Ishikawa (cell line): ENCODE measurements at regions not wholly inside any gene's neighbourhood (a gene's known extent, or its start where the extent isn't known, plus 50 kb on each side); places are given as distances from the start of the nearest gene placed in this dataset.

ENCODE experiments used
- CREB1 ChIP-seq: IDR thresholded peaks from 2 replicates; pipeline ENCODE4 v1.6.1; 2012; ENCODE audit warnings: low read depth
- EGR1 ChIP-seq: IDR thresholded peaks from 2 replicates; pipeline ENCODE4 v1.6.1; 2012
- EP300 ChIP-seq: IDR thresholded peaks from 2 replicates; pipeline ENCODE4 v1.6.1; 2012; ENCODE audit warnings: borderline replicate concordance
- NFIC ChIP-seq: IDR thresholded peaks from 2 replicates; pipeline ENCODE4 v1.6.1; 2012
- RAD21 ChIP-seq: IDR thresholded peaks from 2 replicates; pipeline ENCODE4 v1.6.1; 2012; ENCODE audit warnings: low read depth
- REST ChIP-seq: IDR thresholded peaks from 2 replicates; pipeline ENCODE4 v1.6.1; 2012; ENCODE audit warnings: low read depth, mild to moderate bottlenecking
- TAF1 ChIP-seq: IDR thresholded peaks from 2 replicates; pipeline ENCODE4 v1.6.1; 2012; ENCODE audit warnings: low read depth, mild to moderate bottlenecking
- YY1 ChIP-seq: IDR thresholded peaks from 2 replicates; pipeline ENCODE4 v1.6.1; 2012; ENCODE audit warnings: low read depth
- ZBTB7A ChIP-seq: IDR thresholded peaks from 2 replicates; pipeline ENCODE4 v1.6.1; 2012; ENCODE audit warnings: low read depth
- TF ChIP-seq, protein P1 (sequence below): IDR thresholded peaks from 2 replicates; pipeline ENCODE4 v1.6.1; 2012

- TF ChIP-seq ZBTB7A (no peak), TAF1 (no peak), EP300 (no peak), EGR1 (no peak), RAD21 (no peak), REST (no peak), YY1 (no peak), NFIC (no peak), CREB1 (no peak)
- TF ChIP-seq, protein P1, sequence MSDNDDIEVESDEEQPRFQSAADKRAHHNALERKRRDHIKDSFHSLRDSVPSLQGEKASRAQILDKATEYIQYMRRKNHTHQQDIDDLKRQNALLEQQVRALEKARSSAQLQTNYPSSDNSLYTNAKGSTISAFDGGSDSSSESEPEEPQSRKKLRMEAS, result no peak
Observed at GRCh38 chrX:43239356-43239755, 416.7 kb upstream of the MAOA start.
